Common myeloid progenitor, CD34-positive (primary cell): ENCODE measurements at regions not wholly inside any gene's neighbourhood (a gene's known extent, or its start where the extent isn't known, plus 50 kb on each side); places are given as distances from the start of the nearest gene placed in this dataset.

ENCODE experiments used
- CTCF ChIA-PET: fragments of 350-600 bp; sonication (Branson Sonifier 250); formaldehyde crosslinking; loops from one replicate; lab custom pipeline; 2021; ENCODE audit warnings: antibody characterized with exemption; lab: Charles Lee
- POLR2A ChIA-PET: fragments of 350-600 bp; sonication (Branson Sonifier 250); formaldehyde crosslinking; loops from one replicate; lab custom pipeline; 2021; ENCODE audit warnings: antibody characterized with exemption; lab: Charles Lee
- DNase-seq, 3 donors: peaks; one replicate each; pipeline versions ENCODE4 v3.0.0 to v3.0.0-alpha.2; 2013
- H3K27ac ChIP-seq, 2 experiments: 1 replicate in 1 of 2; 2 replicates in 1 of 2; pipeline ENCODE4 v1.7.0; 2013; ENCODE audit warnings: inconsistent platforms in 2 of 2, low read length in 2 of 2, mild to moderate bottlenecking in 2 of 2, low read depth in 1 of 2, moderate library complexity in 1 of 2; ENCODE audit not compliant: severe bottlenecking in 2 of 2, insufficient read depth in 1 of 2, poor library complexity in 1 of 2
- H3K27me3 ChIP-seq, 5 experiments: replicated peaks in 2 of 5; 1 replicate in 3 of 5; 2 replicates in 2 of 5; pipeline versions ENCODE4 v1.6.1 to v1.7.0; 2013; ENCODE audit warnings: low read length in 4 of 5, mild to moderate bottlenecking in 2 of 5, moderate library complexity in 2 of 5, inconsistent platforms in 1 of 5; ENCODE audit not compliant: insufficient read depth in 5 of 5, control insufficient read depth in 4 of 5
- H3K36me3 ChIP-seq, 4 experiments: 1 replicate in 2 of 4; 2 replicates in 2 of 4; pipeline versions ENCODE4 v1.6.1 to v1.7.0; 2013; ENCODE audit warnings: low read length in 3 of 4, control low read depth in 1 of 4, mild to moderate bottlenecking in 1 of 4; ENCODE audit not compliant: control insufficient read depth in 4 of 4, insufficient read depth in 4 of 4
- H3K4me1 ChIP-seq, 4 experiments: 1 replicate in 3 of 4; 2 replicates in 1 of 4; pipeline versions ENCODE4 v1.6.1 to v1.7.1; 2013; ENCODE audit warnings: low read length in 3 of 4, mild to moderate bottlenecking in 3 of 4, control low read depth in 1 of 4, inconsistent platforms in 1 of 4, moderate library complexity in 1 of 4; ENCODE audit not compliant: control insufficient read depth in 4 of 4, insufficient read depth in 4 of 4; ENCODE audit errors: control extremely low read depth in 1 of 4
- H3K4me3 ChIP-seq, 7 experiments: 1 replicate in 4 of 7; 2 replicates in 3 of 7; pipeline versions ENCODE4 v1.5.1 to v1.7.0; 2013; ENCODE audit warnings: mild to moderate bottlenecking in 7 of 7, low read length in 6 of 7, moderate library complexity in 6 of 7, inconsistent platforms in 2 of 7, low read depth in 2 of 7, control low read depth in 1 of 7; ENCODE audit not compliant: insufficient read depth in 4 of 7, control insufficient read depth in 1 of 7; ENCODE audit errors: extremely low read depth in 1 of 7
- H3K9me3 ChIP-seq, 5 experiments: 1 replicate in 4 of 5; 2 replicates in 1 of 5; pipeline versions ENCODE4 v1.6.1 to v1.7.1; 2013; ENCODE audit warnings: low read length in 4 of 5, mild to moderate bottlenecking in 2 of 5, inconsistent platforms in 1 of 5, low read depth in 1 of 5, moderate library complexity in 1 of 5; ENCODE audit not compliant: control insufficient read depth in 4 of 5, insufficient read depth in 2 of 5; ENCODE audit errors: control extremely low read depth in 1 of 5
- WGBS: methylation state at CpG from one replicate; pipeline ENCODE4 v1.1.5; 2013; ENCODE audit not compliant: insufficient coverage; 5-methylcytosine and 5-hydroxymethylcytosine counted together

- CTCF ChIA-PET = interaction anchor here (0.9 to 2.7 kb wide), 4 partner anchors 11 to 17 kb away, joined by 3 to 10 read pairs (median 4); no protein-coding TSS in a partner anchor
- 77% methylated on average over 4 of the region's 4 CpGs for WGBS
- POLR2A ChIA-PET = no interaction called here
- peaks cover 0 to 5% (median 2%) of the 10 kb centered on the region in 5 experiments for H3K9me3 ChIP-seq
- DNase-seq = no peak
- no peak overlapping the region for H3K27ac ChIP-seq
- H3K4me1 ChIP-seq = no peaks in the 10 kb centered on the region
- no peaks in the 10 kb centered on the region for H3K36me3 ChIP-seq
- no peak overlapping the region for H3K4me3 ChIP-seq
- H3K27me3 ChIP-seq = no peaks in the 10 kb centered on the region
These were observed 162.7 kb downstream of the PFKFB3 start for GRCh38 chr10:6365384-6365783.
